HUDEP-2 (cell line): ENCODE measurements at regions not wholly inside any gene's neighbourhood (a gene's known extent, or its start where the extent isn't known, plus 50 kb on each side); places are given as distances from the start of the nearest gene placed in this dataset.
"Not testable (repeated sequence)": the region's sequence is repeated elsewhere in the genome, so short reads cannot be mapped to it uniquely, and the experiment has no call there.

Experiments used
- DNase-seq, 76 experiments: peaks; one replicate each; lab custom pipeline; 2025; ENCODE audit not compliant: unreplicated experiment in 76 of 76; lab: John Stamatoyannopoulos, UW

DNA sequence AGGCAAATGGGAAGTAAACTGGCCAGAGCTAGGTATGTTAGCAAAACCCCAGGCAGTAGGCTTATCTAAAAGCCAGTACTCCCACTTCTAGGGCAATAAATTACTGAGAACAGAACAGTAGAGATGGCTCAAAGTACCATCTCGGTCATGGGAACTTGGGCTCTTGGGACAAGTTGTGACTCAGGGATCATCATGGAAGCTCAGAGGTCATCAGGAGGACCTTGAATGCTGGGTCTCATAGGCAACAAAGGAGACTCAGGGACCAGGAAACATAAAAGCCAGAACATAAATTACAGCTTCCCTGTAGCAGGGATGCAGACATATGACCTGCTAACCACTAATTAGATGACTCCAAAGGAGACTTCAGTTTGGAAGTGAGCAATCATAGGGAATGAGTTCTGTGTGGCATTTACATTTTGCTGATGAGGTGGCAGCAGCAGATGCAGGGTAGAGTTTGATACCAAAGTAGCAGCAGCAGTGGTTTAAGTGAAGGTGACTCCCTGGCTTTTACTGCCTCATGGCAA lies 97.6 kb upstream of the SCAF11 start:
- no peak for DNase-seq

DNA sequence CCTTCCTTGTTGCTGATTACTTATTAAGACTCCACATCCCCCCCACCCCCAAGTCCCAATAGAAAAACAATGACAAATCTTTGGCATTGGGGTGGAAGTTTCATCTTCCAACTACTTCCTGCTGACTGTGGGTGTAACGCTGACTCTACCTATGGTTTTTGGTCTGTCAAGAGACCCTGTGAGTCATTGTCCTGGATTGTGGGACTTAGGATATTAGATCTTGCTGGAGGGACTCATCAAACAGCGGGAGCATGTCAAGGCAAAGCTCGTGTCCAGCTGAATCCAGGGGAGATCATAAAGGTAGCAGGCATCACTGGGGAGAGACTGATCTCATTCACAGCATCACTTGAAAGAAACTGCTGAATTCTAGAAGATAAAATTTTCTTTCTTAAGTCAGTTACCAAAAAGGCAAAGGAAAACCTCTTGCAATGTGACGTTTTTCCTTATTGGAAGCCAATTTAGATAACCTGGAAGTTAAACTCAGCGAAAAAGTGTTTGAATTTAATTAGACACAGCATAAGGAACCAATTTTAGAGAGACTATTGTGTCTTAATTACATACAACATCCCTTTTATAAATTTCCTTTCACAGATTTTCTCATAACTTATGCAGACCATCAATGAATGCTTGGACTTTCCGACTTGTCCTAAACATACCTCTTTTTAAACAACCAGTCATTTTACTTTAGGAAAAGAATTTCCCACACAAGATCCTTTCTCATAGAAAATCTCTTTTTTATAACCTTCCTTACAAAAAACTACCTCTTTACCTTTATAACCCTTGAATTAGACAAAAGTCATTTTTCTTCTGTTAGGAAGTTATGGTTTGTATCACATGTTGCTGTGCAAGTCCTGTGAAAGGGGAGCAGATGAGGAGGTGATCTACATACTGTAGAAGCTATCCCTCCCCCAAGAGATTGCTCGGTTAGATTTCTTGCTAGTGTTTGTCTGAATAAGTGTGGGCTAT lies 94.6 kb upstream of the SCAF11 start:
- no peak for DNase-seq

DNA sequence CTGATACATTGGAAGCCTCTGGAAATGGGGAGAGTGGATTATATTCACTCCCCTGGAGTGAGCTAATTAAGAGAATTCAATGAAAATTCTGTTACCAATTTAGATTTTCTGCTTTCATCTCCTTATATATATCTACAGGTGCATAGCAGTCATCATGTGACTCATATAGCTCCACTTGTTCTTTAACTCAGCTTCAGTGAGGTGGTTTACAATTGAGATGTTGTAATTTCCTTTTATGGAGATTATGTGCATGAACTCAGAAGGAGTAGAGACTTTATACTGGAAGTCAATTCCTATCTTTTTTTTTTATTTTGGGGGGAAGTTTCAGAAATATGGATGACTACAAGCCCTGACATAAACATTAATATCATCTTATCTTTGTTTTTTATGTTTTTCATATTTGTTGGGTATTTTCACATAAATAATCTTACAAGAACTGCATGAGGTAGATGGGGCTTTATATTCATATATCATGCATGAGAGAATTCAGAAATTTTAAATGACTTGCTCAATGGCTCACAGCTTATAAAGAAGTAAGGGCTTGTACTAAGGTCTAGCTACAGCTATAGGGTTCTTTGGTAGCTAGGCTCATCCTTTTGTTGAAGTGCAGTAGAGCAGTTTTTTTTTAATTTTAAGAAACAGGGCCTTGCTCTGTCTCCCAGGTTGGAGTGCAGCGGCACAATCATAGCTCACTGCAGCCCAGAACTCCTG lies 92.3 kb upstream of the SCAF11 start:
- DNase-seq = no peak

DNA sequence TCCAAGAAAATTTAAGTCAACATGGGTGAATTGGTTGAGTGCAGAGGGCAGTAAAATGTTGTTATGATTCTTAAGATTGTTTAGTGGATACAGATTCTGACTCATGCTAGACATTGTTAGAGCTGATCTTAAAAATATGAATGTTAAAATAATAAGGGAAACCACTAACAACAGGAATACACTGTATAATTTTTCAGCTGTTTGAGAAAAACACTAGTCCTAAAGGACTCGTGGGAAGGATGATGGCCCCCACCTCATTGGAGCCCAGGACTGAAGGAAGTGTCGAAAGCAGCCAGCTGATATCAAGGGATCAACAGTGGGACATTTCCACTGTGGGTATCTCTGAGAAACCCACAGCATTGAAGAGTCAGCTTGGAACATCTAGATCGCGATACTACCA lies 82.9 kb upstream of the SCAF11 start:
- DNase-seq = no peak

GRCh38 chr12:46071769-46072624 lies 81.6 kb upstream of the SCAF11 start:
- peak in 69 of 76 experiments; percentile 2 to 79 (median 49) for DNase-seq

- DNase-seq = no peak
Observed at GRCh38 chr12:46071335-46071734, 81.0 kb upstream of the SCAF11 start.

GRCh38 chr12:46067094-46067493 lies 76.7 kb upstream of the SCAF11 start:
- DNase-seq = no peak

DNA sequence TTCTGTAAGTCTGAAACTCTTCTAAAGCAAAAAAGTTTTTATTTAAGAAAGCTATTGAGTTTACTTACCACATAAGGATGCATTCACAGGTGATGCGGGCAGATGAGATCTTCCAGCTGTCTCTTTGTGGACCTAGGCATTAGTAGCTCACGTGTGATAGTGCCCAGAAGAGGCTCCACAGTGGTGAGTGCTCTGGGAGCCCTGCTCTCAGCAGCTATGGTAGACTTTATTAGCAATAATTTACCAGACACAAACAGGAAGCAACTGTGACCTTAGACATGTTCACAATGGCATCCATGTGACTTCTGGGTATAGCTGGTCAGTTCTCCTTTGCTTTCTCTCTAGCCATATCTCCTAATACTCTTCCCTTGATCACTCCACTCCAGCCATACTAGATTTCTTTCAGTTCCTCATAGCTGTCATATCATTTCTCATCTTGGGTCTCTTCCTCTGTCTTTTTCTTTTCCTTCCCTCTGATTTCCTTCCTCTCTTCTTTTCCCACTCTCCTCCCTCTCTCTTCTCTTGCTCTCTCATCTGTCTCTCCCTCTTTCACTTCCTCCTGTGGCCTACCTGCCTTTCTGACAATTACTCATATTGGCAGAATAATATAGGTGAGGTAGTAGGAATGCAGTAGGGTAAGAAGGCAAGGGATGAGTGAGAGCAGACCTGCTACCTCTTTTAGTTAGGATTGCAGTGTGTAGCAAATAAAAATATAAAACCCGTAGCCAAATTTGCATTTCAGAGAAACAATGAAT lies 75.2 kb upstream of the SCAF11 start:
- DNase-seq = no peak

GRCh38 chr12:46064548-46064947 lies 74.2 kb upstream of the SCAF11 start:
- DNase-seq = no peak

GRCh38 chr12:46058697-46059096 lies 68.3 kb upstream of the SCAF11 start:
- not testable (repeated sequence) for DNase-seq

DNA sequence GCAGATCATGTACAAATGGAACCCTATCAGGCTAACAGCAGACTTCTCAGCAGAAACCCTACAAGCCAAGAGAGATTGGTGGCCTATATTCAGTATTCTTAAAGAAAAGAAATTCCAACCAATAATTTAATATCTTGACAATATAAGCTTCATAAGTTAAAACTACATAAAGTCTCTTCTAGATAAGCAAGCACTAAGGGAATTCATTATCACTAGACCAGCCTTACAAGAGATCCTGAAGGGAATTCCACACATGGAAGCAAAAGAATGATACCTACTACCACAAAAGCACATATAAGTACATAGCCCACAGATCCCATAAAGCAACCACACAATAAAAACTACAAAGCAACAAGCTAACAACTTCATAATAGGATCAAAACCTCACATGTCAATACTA lies 60.4 kb upstream of the SCAF11 start:
- DNase-seq = no peak

- no peak for DNase-seq
Observed at GRCh38 chr12:46049665-46050064, 59.3 kb upstream of the SCAF11 start.

DNA sequence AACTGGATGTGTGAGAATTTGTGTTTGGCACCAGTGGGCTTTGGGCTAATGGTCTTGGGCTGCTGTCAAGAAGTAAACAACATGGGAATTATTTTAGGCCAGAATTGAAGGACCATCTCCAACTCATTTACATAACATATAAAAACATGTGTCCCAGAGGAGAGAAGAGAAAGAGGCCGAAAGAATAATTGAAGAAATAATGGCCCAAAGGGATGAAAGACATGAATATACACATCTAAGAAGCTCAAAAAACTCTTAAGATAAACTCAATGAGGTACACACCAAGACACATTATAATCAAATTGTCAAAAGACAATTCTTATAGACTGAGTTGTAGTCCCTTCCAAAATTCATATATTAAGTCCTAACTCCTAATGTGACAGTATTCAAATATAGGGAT lies 56.1 kb upstream of the SCAF11 start:
- DNase-seq = no peak

DNA sequence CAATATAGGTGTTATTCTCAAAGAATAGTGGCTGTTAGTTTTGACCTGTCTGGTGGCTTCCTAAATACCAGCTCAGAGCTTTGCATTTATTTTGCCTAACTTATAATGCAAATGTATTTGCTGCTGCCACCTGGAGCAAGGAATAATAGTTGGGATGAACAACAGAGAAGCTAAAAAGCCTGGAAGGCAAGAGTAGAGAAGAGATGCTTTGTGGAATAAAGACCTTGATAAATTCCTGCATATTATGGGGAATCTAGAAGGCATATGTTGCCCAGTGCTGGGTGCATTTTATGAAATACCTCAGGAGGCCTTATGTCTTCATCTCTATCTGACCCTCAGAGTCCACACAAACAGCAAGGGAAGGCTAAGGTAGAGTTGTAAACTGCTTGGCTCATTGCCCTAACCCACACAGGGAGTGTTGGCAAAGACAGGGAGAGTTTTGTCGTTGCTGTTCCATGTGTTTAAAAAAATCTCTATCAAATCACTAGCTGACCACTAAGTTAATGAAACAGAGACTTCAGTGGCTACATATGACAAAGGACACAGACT lies 53.7 kb upstream of the SCAF11 start:
- DNase-seq = no peak
